ENCODE measurements at regions not wholly inside any gene's neighbourhood (a gene's known extent, or its start where the extent isn't known, plus 50 kb on each side); places are given as distances from the start of the nearest gene placed in this dataset.
"Not testable (repeated sequence)": the region's sequence is repeated elsewhere in the genome, so short reads cannot be mapped to it uniquely, and the experiment has no call there.

- Histone ChIP-seq H3K36me3 (no peaks in the 10 kb centered on the region), H3K27ac (no peak overlapping the region), H3K27me3 (peaks cover 0 to 3% (median 0%) of the 10 kb centered on the region in 3 donors), H3K9me3 (no peaks in the 10 kb centered on the region), H3K4me3 (no peak overlapping the region), H3K4me1 (no peaks in the 10 kb centered on the region)
- TF ChIP-seq CTCF (IDR thresholded peaks at IDR 0.05 in 4 of 5, conservative IDR thresholded peaks at IDR 0.05 in 1 of 5) (no peak), POLR2A (IDR thresholded peaks at IDR 0.05) (no peak)
- in situ Hi-C loops (cut with MboI; ENCODE audit: low sequenced_read_pairs in 4 of 4) (no loop called here), intact Hi-C loops (cut with DNase I; ENCODE audit: low total_unique reads) (no loop called here)
- DNase-seq: no peak
- no peak for ATAC-seq
Measured at GRCh38 chr10:122780391-122780790, 65.3 kb downstream of the CUZD1 start.

- Histone ChIP-seq H3K4me3 (no peak overlapping the region), H3K4me1 (no peaks in the 10 kb centered on the region), H3K27ac (no peak overlapping the region), H3K36me3 (no peaks in the 10 kb centered on the region), H3K27me3 (peaks cover 0 to 3% (median 0%) of the 10 kb centered on the region in 3 donors), H3K9me3 (no peaks in the 10 kb centered on the region)
- in situ Hi-C loops (cut with MboI; ENCODE audit: low sequenced_read_pairs in 4 of 4) (no loop called here), intact Hi-C loops (cut with DNase I; ENCODE audit: low total_unique reads) (no loop called here)
- TF ChIP-seq POLR2A (IDR thresholded peaks at IDR 0.05): no peak
- no peak for DNase-seq
- ATAC-seq: no peak
Measured at GRCh38 chr10:122779924-122780323, 65.7 kb downstream of the CUZD1 start.

- DNase-seq: no peak
- in situ Hi-C loops (cut with MboI; ENCODE audit: low sequenced_read_pairs in 4 of 4): no loop called here
- intact Hi-C loops (cut with DNase I; ENCODE audit: low total_unique reads): no loop called here
- Histone ChIP-seq H3K4me1 (no peaks in the 10 kb centered on the region), H3K27me3 (peaks cover 0 to 3% (median 0%) of the 10 kb centered on the region in 3 donors), H3K36me3 (no peaks in the 10 kb centered on the region), H3K27ac (no peak overlapping the region), H3K4me3 (no peak overlapping the region), H3K9me3 (no peaks in the 10 kb centered on the region)
- TF ChIP-seq POLR2A (IDR thresholded peaks at IDR 0.05) (no peak), CTCF (IDR thresholded peaks at IDR 0.05 in 4 of 5, conservative IDR thresholded peaks at IDR 0.05 in 1 of 5) (no peak)
- no peak for ATAC-seq
Measured at GRCh38 chr10:122777515-122778059, 68.1 kb downstream of the CUZD1 start.

- Histone ChIP-seq H3K4me3 (no peak overlapping the region), H3K4me1 (no peaks in the 10 kb centered on the region), H3K36me3 (no peaks in the 10 kb centered on the region), H3K9me3 (no peaks in the 10 kb centered on the region), H3K27me3 (peaks cover 0 to 3% (median 0%) of the 10 kb centered on the region in 3 donors), H3K27ac (no peak overlapping the region)
- in situ Hi-C loops (cut with MboI; ENCODE audit: low sequenced_read_pairs in 4 of 4): no loop called here
- no peak for DNase-seq
- no peak for ATAC-seq
- intact Hi-C loops (cut with DNase I; ENCODE audit: low total_unique reads): no loop called here
- no peak for TF ChIP-seq CTCF (IDR thresholded peaks at IDR 0.05 in 4 of 5, conservative IDR thresholded peaks at IDR 0.05 in 1 of 5)
Measured at GRCh38 chr10:122774231-122774630, 71.4 kb downstream of the CUZD1 start.

- H3K9me3 ChIP-seq; DNase-seq; intact Hi-C loops (cut with DNase I; ENCODE audit: low total_unique reads); H3K36me3 ChIP-seq; H3K27ac ChIP-seq; H3K4me1 ChIP-seq; in situ Hi-C loops (cut with MboI; ENCODE audit: low sequenced_read_pairs in 4 of 4); ATAC-seq; H3K27me3 ChIP-seq; H3K4me3 ChIP-seq: not testable (repeated sequence)
Measured at GRCh38 chr10:122771404-122771803, 71.8 kb upstream of the C10orf120 start.

GRCh38 chr10:122768389-122768745, 68.7 kb upstream of the C10orf120 start:
- Histone ChIP-seq H3K4me3 (no peak overlapping the region), H3K27me3 (no peaks in the 10 kb centered on the region), H3K36me3 (no peaks in the 10 kb centered on the region), H3K27ac (no peak overlapping the region), H3K4me1 (no peaks in the 10 kb centered on the region), H3K9me3 (no peaks in the 10 kb centered on the region)
- intact Hi-C loops (cut with DNase I; ENCODE audit: low total_unique reads): no loop called here
- DNase-seq (no peak), ATAC-seq (no peak)
- in situ Hi-C loops (cut with MboI; ENCODE audit: low sequenced_read_pairs in 4 of 4): no loop called here
- TF ChIP-seq CTCF (IDR thresholded peaks at IDR 0.05 in 4 of 5, conservative IDR thresholded peaks at IDR 0.05 in 1 of 5) (no peak), POLR2A (IDR thresholded peaks at IDR 0.05) (no peak)
